Body of pancreas (tissue), 4 donors: ENCODE measurements at regions not wholly inside any gene's neighbourhood (a gene's known extent, or its start where the extent isn't known, plus 50 kb on each side); places are given as distances from the start of the nearest gene placed in this dataset.

Experiments
- ATAC-seq: fragments of 150-250 bp; one replicate; pipeline ENCODE4 v1.9.1; 2016
- DNase-seq, 4 donors: peaks; one replicate each; pipeline ENCODE4 v3.0.0-alpha.2; 2019
- H3K27ac ChIP-seq, 4 donors: fragments of 200-600 bp; sonication (generic); 1 replicate in 3 of 4; 2 replicates in 1 of 4; pipeline versions ENCODE4 v1.5.1 to v1.6.1; 2016 to 2019; ENCODE audit warnings: mild to moderate bottlenecking in 1 of 4, mixed read lengths in 1 of 4, moderate library complexity in 1 of 4
- H3K27me3 ChIP-seq, 2 donors: fragments of 200-600 bp; sonication (generic); one replicate each; pipeline ENCODE4 v1.6.0; 2016; ENCODE audit warnings: mild to moderate bottlenecking in 1 of 2
- H3K36me3 ChIP-seq, 2 donors: fragments of 200-600 bp; sonication (generic); replicated peaks in 1 of 2; 2 replicates each; pipeline ENCODE4 v1.5.1; 2016; ENCODE audit warnings: low read depth in 2 of 2; ENCODE audit not compliant: insufficient read depth in 1 of 2
- H3K4me1 ChIP-seq: fragments of 200-600 bp; sonication (generic); one replicate; pipeline ENCODE4 v1.6.0; 2016
- H3K4me3 ChIP-seq, 2 donors: fragments of 200-600 bp; sonication (generic); 1 replicate in 1 of 2; 2 replicates in 1 of 2; pipeline ENCODE4 v1.5.1; 2016 to 2019
- H3K9me3 ChIP-seq, 3 donors: fragments of 200-600 bp; sonication (generic); 1 replicate in 2 of 3; 2 replicates in 1 of 3; pipeline ENCODE4 v1.5.1; 2016
- POLR2A ChIP-seq, 3 donors: fragments of 450-650 bp; IDR thresholded peaks; one replicate each; pipeline ENCODE4 v1.6.1; 2016; ENCODE audit warnings: antibody characterized with exemption in 3 of 3, mild to moderate bottlenecking in 2 of 3
- WGBS, 2 donors: methylation state at CpG; one replicate each; pipeline ENCODE4 v1.1.5; 2017; 5-methylcytosine and 5-hydroxymethylcytosine counted together
- intact Hi-C: fragments of 100-400 bp; cut with DNase I; formaldehyde crosslinking; loops from one replicate; pipeline ENCODE4 v1.15.1; 2023
- TF ChIP-seq, protein P1 (sequence below), 7 experiments: fragments of 450-650 bp in 4 of 7; fragments of 200-600 bp in 3 of 7; sonication (generic) in 3 of 7; IDR thresholded peaks; one replicate each; pipeline ENCODE4 v1.5.1; 2016 to 2019; ENCODE audit warnings: antibody characterized with exemption in 7 of 7

DNA sequence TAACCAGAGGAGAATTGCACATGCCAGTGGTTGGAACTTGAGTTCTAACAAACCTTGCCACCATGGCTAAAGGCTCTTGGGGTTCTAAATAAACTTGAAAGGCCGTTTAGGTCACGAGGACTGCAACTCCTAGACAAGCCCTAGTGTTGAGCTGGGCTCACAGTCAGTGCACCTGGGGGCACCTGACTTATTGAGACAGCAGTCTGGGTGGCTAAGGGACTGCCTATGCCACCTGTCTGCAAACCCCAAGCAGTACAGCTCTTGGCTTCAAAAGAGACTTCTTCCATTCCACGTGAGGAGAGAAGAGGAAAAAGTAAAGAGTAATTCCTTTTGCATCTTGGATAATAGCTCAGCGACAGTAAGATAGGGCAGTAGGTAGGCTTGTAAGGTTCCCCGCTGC lies 765.6 kb upstream of the FOXG1 start:
- Histone ChIP-seq H3K36me3 (no peaks in the 10 kb centered on the region), H3K4me3 (no peak overlapping the region), H3K4me1 (no peaks in the 10 kb centered on the region), H3K27me3 (no peaks in the 10 kb centered on the region), H3K9me3 (no peaks in the 10 kb centered on the region), H3K27ac (no peak overlapping the region)
- intact Hi-C loops, result no loop called here
- DNase-seq (no peak), ATAC-seq (no peak)
- WGBS, 2 donors, result 65 to 68% methylated on average over 5 of the region's 5 CpGs
- TF ChIP-seq, protein P1, sequence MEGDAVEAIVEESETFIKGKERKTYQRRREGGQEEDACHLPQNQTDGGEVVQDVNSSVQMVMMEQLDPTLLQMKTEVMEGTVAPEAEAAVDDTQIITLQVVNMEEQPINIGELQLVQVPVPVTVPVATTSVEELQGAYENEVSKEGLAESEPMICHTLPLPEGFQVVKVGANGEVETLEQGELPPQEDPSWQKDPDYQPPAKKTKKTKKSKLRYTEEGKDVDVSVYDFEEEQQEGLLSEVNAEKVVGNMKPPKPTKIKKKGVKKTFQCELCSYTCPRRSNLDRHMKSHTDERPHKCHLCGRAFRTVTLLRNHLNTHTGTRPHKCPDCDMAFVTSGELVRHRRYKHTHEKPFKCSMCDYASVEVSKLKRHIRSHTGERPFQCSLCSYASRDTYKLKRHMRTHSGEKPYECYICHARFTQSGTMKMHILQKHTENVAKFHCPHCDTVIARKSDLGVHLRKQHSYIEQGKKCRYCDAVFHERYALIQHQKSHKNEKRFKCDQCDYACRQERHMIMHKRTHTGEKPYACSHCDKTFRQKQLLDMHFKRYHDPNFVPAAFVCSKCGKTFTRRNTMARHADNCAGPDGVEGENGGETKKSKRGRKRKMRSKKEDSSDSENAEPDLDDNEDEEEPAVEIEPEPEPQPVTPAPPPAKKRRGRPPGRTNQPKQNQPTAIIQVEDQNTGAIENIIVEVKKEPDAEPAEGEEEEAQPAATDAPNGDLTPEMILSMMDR (IDR thresholded peaks at IDR 0.05), result no peak
- TF ChIP-seq POLR2A (IDR thresholded peaks at IDR 0.05), result no peak

DNA sequence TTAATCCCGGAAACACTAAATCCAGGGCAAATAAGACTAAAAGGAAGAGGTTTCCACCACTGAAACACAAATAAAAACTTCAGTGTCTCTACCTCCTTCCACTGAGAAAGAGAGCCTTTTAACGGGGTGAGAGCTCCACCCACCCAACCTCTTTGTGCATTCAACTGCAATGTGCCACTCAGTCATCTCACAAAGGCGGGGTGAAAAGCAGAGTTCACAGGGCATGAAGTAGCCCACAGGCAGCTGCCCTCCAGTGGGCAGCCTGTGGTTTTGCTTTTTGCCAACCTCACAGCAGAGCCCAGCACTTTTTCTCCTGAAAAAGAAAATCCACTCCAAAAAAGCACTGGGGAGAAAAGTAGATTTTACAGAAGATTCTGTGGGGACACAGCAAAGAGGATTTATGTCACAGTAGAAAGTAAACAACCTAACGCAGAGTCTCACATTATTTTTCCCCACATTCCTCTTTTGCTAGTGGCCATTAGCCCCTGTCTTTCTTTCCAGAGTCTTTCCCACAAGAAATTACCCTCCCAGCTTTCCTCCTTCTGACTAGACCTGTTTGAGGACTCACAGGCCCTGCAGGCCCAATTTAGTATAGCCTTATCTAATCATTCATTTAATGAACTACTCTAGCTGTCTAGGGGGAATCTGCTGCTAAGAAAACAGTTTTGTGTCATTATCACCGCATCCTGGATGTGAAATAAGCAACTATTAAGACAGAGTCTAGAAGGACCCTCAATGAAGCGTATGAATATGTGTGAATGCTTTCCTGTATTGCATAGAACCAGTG lies 753.8 kb upstream of the FOXG1 start:
- H3K36me3 ChIP-seq, result no peaks in the 10 kb centered on the region
- DNase-seq, result no peak
- H3K27ac ChIP-seq, result no peak overlapping the region
- intact Hi-C loops, result no loop called here
- WGBS, 2 donors, result 51% methylated on average over 6 of the region's 6 CpGs
- H3K4me1 ChIP-seq, result no peaks in the 10 kb centered on the region
- H3K9me3 ChIP-seq, result no peaks in the 10 kb centered on the region
- ATAC-seq, result no peak
- H3K27me3 ChIP-seq, result no peaks in the 10 kb centered on the region
- H3K4me3 ChIP-seq, result no peak overlapping the region
- no peak for TF ChIP-seq POLR2A (IDR thresholded peaks at IDR 0.05)
- TF ChIP-seq, protein P1 (IDR thresholded peaks at IDR 0.05), result no peak

DNA sequence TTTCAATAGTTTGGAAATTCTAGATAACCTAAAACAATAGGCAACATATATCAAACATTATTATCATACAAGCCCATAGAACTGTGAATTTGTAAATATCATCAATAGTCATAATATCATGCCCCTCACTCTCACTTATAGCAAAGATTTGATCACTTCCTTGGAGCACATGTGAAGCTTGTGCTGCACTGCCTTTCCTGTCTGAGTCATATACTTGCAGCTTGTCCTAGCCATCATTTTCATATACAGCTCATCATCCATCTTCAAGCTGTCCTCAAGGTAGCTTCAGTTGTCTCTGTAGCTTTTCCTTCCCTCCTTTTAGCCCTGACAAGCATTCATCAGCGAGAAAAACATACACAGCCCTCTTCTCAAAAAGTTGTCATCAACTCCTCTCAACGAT lies 746.5 kb upstream of the FOXG1 start:
- WGBS, 2 donors, result 38 to 45% methylated on average over 2 of the region's 2 CpGs
- no peak for DNase-seq
- H3K9me3 ChIP-seq, result no peaks in the 10 kb centered on the region
- no peak overlapping the region for H3K27ac ChIP-seq
- no peaks in the 10 kb centered on the region for H3K36me3 ChIP-seq
- no peaks in the 10 kb centered on the region for H3K27me3 ChIP-seq
- TF ChIP-seq, protein P1 (IDR thresholded peaks at IDR 0.05), result no peak
- TF ChIP-seq POLR2A (IDR thresholded peaks at IDR 0.05), result no peak
- H3K4me1 ChIP-seq, result no peaks in the 10 kb centered on the region
- intact Hi-C loops, result no loop called here
- ATAC-seq, result no peak
- no peak overlapping the region for H3K4me3 ChIP-seq

DNA sequence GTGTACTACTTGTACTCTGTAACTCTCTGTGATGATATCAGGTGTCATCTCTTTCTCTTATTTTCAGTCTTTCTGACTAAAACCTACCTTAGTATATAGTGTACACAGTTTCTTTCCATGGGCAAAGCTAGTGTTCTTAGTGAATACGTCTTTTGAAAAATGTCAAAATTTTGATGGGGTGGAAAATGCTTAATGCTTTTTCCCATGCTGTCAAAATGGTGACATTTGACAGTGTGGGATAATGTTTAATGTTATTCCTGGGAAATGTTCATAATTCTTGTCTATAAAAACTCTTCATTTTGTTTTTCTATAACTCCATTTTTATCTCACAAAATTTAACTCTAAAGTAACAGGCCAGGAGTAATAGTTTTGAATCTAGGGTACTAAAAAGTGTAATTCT lies 742.7 kb upstream of the FOXG1 start:
- DNase-seq, result no peak
- H3K4me3 ChIP-seq, result no peak overlapping the region
- WGBS, 2 donors, result 47 to 71% methylated on average over 1 of the region's 1 CpG
- no peak for ATAC-seq
- H3K4me1 ChIP-seq, result no peaks in the 10 kb centered on the region
- H3K9me3 ChIP-seq, result no peaks in the 10 kb centered on the region
- H3K27me3 ChIP-seq, result no peaks in the 10 kb centered on the region
- intact Hi-C loops, result no loop called here
- TF ChIP-seq, protein P1 (IDR thresholded peaks at IDR 0.05), result no peak
- TF ChIP-seq POLR2A (IDR thresholded peaks at IDR 0.05), result no peak
- no peak overlapping the region for H3K27ac ChIP-seq
- no peaks in the 10 kb centered on the region for H3K36me3 ChIP-seq

DNA sequence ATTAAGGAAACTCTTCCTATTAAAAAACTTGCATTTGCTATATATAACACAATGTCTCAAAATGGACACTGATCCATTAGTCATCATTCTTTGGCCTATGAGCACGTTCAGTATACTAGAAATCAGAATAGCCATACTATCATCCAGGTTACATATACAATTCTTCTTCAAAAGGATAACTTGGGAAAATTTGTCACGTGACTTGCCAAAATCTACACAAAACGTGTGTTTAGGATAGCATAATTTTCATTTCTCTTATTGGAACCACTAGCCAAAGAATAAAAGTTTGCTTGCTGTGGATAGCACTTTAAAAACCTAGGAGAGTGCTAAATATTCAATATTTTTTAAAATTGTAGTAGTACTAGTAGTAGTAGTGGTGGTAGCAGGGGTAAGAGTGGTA lies 714.3 kb upstream of the FOXG1 start:
- no peaks in the 10 kb centered on the region for H3K36me3 ChIP-seq

More for the DNA sequence above, 714.3 kb upstream of the FOXG1 start:
- intact Hi-C loops, result no loop called here
- H3K4me1 ChIP-seq, result no peaks in the 10 kb centered on the region
- WGBS, 2 donors, result 51 to 58% methylated on average over 3 of the region's 3 CpGs
- TF ChIP-seq, protein P1 (IDR thresholded peaks at IDR 0.05), result no peak
- TF ChIP-seq POLR2A (IDR thresholded peaks at IDR 0.05), result no peak
- no peak for DNase-seq
- H3K4me3 ChIP-seq, result no peak overlapping the region
- no peaks in the 10 kb centered on the region for H3K9me3 ChIP-seq
- ATAC-seq, result no peak
- H3K27ac ChIP-seq, result no peak overlapping the region
- no peaks in the 10 kb centered on the region for H3K27me3 ChIP-seq
